Glomerular visceral epithelial cell (primary cell): ENCODE measurements at regions not wholly inside any gene's neighbourhood (a gene's known extent, or its start where the extent isn't known, plus 50 kb on each side); places are given as distances from the start of the nearest gene placed in this dataset.

Experiments used
- DNase-seq: peaks from one replicate; pipeline ENCODE4 v3.0.0-alpha.2; 2016; ENCODE audit errors: extremely low spot score

GRCh38 chr5:107263387-107264018 is 407.2 kb downstream of the EFNA5 start:
- DNase-seq, result no peak

DNA sequence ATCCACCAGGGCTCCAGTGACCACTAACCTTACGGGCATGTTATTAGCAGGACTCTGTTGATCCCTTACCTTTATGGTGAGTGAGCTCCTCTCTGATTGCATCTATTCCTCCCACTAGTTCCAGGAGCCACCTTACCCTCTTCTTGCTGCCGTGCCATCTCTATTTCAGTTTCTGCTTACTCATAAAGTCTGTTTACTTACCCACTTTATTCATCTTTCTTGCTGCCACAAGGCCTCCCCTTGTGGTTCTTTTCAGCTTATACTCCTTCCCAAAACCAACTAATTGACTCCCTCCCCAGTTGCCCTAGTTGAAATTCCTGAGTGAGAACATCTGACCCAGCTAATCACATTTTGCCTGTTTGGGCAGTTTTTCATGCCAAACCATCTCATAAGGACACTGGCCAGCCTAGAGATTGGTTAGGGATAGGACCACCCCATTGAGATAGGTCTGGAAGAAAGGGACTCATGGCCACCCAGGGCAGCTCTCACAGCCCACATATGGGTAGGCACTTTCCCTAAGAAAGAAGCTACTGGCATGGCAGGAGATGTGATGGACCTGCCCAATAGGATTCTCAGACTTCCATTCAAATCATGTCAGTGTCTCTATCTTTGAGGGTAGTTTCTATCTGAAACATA is 412.7 kb downstream of the EFNA5 start:
- no peak for DNase-seq

DNA sequence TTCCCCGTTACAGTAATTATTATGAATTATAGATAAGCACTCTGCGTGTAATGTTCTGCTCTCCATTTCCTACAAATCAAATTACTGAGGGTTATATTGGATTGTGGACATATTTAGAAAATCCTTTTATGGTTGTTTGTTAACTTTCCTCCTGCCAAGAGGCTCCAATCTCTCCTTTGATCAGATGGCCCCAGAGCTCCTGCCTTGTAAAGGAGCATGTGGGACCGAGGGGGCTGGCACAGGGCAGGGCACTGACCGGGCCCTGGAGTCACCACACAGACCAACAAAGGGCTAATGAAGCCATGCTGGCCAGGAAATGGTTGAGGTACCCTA is 415.9 kb downstream of the EFNA5 start:
- DNase-seq, result no peak

GRCh38 chr5:107254214-107254901 is 416.4 kb downstream of the EFNA5 start:
- no peak for DNase-seq

- DNase-seq, result no peak
Observed at GRCh38 chr5:107253246-107253645, 417.5 kb downstream of the EFNA5 start.

GRCh38 chr5:107251151-107251550 is 419.6 kb downstream of the EFNA5 start:
- DNase-seq, result no peak

DNA sequence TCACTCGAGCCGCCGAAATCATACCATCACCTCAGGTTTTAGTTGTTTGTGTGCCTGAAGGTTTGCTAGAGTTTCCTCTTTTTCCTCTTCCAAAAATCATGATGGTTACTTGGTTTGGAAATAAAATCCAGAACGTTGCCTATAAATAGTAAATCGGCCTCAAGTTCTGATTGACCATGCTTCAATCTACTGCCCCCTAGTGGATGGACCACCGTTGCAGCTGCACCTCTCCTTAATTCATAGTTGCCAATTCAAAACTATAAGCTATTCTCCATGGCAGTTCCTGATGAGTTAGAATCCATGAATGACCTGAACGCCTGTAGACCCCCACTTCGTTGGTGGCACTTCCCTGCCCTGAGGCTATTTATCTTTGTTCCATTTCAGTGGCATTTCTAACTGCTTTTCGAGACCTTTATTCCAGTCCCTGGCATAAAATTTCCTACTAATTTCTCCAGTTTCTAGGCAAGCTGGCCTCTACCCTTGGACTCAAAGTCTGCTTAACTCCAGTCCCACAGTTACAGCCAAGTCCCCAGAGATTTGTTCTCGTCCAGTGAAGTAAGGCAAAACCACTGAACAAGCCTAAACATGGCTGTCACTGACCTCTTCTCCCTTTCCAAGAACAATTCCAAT is 422.6 kb downstream of the EFNA5 start:
- peak; percentile 13 for DNase-seq

DNA sequence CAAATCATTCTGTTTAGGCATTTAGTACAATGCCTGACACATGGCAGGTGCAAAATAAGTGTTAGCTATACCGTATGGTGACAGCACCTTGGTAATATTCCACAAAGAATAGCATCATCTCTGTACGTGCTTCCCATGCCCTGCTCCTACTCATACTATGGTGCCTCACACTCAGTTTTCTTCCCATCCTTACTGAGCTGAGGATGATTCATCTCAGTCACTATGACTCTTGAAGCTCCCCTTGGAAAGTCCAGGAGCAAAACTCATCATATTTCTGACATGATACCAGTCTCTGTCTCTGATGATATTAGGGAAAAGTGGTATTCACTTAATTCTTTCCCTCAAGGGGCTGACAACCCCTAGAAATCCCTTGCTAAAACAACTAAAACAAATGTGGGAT is 423.3 kb downstream of the EFNA5 start:
- peak; percentile 9 for DNase-seq

DNA sequence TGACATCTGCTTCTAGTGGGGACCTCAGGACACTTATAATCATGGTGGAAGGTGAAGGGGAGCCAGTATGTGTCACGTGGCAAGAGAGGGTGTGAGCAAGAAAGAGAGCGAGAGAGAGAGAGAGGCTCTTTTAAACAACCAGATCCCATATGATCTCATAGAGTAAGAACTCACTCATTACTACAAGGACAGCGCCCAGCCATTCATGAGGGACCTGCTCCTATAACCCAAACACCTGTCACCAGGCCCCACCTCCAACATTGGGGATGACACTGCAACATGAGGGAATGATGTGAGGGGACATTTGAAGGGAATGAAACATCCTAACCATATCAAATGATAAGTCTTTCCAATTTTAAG is 427.5 kb downstream of the EFNA5 start:
- DNase-seq, result no peak

GRCh38 chr5:107242411-107243219 is 428.1 kb downstream of the EFNA5 start:
- DNase-seq, result no peak

DNA sequence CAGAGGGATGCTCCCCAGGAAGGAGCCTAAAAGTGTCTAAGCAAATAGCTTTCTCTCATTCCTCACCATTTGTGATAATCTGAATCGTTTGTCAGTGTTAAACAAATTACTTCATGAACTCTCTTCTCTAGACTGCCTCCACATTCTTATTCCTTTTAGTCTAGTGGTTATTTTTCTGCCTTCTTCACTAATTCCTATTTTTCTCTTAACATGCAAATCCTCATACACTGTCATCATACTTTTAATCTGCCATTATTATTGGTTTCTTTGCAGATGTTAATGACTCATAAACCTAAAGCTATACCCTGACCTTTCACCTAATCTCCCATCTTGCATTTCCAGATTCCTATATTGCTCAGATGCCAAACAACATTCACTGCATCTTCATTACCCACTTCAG is 428.9 kb downstream of the EFNA5 start:
- DNase-seq, result no peak

DNA sequence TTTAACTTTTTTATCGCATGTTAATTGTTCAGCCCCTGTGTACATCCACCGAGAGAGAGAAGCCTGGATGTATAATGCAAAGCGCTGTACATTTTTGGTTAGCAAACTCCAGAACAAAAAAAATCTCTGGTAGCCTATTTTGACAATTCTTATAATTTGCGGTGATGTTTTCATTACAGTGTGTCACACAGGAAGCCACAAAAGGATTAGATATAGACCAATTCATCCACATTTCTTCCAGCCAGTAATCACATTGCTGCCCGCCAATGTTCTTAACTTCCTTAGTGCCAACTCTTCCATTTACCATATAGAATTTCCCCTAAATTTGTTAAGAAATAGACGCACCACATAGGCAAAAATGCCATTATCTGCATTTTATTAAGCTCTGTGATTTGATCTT is 435.6 kb downstream of the EFNA5 start:
- DNase-seq, result no peak

- no peak for DNase-seq
Observed at GRCh38 chr5:107232788-107233187, 437.9 kb downstream of the EFNA5 start.

DNA sequence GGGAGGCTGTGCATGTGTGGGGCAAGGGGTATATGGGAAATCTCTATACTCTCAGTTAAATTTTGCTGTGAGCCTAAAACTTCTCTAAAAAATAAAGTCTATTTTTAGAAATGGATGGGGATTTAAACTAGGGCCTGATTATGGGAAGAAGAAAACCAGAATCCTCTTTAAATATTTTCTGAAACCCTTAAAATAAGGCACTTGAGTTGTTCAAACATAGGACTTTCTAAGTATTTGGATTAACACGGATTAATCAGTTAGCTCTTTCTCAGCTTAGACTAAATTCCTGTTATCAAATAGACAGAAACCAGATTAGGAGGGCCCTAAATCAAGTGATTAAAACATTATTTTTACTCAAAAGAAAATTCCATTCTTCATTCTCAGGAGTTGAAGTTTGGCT is 438.4 kb downstream of the EFNA5 start:
- no peak for DNase-seq

- no peak for DNase-seq
Observed at GRCh38 chr5:107231191-107231590, 439.5 kb downstream of the EFNA5 start.

GRCh38 chr5:107230367-107230766 is 440.4 kb downstream of the EFNA5 start:
- no peak for DNase-seq

DNA sequence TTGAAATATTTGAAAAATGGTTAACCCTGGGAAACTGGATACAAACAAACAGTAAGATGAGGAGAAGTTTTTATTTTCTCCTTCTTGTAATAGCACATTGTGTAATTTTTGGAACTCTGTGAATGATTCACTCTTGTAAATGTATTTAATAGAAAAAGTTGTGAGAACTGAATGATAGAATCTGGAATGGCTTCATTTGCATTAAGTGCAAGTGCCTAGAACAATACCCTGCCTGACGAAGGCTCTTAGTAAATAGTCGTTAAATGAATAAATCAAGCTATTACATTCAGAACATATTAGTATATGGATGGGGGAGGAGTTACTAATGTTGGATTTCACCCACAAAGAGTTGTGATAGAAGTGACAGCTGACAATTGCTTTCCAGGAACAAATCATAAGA is 442.5 kb downstream of the EFNA5 start:
- no peak for DNase-seq

- no peak for DNase-seq
Observed at GRCh38 chr5:107224272-107224671, 446.5 kb downstream of the EFNA5 start.

- DNase-seq, result no peak
Observed at GRCh38 chr5:107223066-107223465, 447.7 kb downstream of the EFNA5 start.

GRCh38 chr5:107219993-107220392 is 450.7 kb downstream of the EFNA5 start:
- DNase-seq, result no peak

DNA sequence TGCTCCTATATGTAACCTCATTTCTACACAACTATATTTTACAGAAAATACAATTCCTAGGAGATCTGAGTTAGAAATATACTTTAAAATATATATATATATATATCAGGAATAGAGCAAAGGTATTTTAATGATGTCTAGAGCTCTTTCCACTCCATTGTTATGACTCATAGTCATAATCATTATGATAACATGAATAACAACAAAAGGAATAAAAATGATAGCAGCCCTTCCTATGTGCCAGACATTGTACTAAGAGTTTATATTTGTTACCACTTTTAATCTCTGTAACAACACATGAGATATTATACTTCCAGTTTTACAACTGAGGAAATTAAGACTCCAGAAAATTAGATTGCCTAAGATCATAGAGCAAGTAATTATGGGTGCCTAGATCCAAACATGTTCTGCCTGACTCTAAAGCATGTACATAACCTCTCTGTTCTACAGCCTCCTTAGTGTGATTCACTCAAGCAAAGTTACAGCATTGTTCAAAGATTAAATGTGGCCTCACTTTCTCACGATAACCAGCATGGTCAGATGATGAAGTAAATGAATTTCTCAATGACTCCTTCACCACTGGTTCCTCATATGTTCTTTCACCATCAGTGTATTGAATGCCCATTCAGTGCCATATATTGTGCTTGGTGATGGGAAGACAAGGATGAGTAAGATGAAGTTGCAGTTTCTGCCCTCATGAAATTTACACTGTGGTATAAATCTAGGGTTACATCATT is 452.1 kb downstream of the EFNA5 start:
- peak; percentile 36 for DNase-seq
